ENCODE measurements at regions not wholly inside any gene's neighbourhood (a gene's known extent, or its start where the extent isn't known, plus 50 kb on each side); places are given as distances from the start of the nearest gene placed in this dataset.
"Not testable (repeated sequence)": the region's sequence is repeated elsewhere in the genome, so short reads cannot be mapped to it uniquely, and the experiment has no call there.

GRCh38 chr12:42021469-42021868, 123.2 kb downstream of the GXYLT1 start:
- no peaks in the 10 kb centered on the region for H3K36me3 ChIP-seq
- no peak overlapping the region for H3K4me3 ChIP-seq
- H3K9me3 ChIP-seq: no peaks in the 10 kb centered on the region
- ATAC-seq: no peak
- no peaks in the 10 kb centered on the region for H3K27me3 ChIP-seq
- no peak overlapping the region for H3K27ac ChIP-seq
- 66 to 67% methylated on average over 2 of the region's 4 CpGs for WGBS, 2 donors (ENCODE audit: low coverage in 1 of 2)
- no peak for TF ChIP-seq POLR2A (IDR thresholded peaks at IDR 0.05)
- TF ChIP-seq, protein P1, sequence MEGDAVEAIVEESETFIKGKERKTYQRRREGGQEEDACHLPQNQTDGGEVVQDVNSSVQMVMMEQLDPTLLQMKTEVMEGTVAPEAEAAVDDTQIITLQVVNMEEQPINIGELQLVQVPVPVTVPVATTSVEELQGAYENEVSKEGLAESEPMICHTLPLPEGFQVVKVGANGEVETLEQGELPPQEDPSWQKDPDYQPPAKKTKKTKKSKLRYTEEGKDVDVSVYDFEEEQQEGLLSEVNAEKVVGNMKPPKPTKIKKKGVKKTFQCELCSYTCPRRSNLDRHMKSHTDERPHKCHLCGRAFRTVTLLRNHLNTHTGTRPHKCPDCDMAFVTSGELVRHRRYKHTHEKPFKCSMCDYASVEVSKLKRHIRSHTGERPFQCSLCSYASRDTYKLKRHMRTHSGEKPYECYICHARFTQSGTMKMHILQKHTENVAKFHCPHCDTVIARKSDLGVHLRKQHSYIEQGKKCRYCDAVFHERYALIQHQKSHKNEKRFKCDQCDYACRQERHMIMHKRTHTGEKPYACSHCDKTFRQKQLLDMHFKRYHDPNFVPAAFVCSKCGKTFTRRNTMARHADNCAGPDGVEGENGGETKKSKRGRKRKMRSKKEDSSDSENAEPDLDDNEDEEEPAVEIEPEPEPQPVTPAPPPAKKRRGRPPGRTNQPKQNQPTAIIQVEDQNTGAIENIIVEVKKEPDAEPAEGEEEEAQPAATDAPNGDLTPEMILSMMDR (IDR thresholded peaks at IDR 0.05): no peak
- TF ChIP-seq POLR2AphosphoS5 (IDR thresholded peaks at IDR 0.05): no peak
- TF ChIP-seq EP300 (IDR thresholded peaks at IDR 0.05): no peak
- H3K4me1 ChIP-seq: peaks cover 0 to 4% (median 0%) of the 10 kb centered on the region in 3 donors

GRCh38 chr12:42020226-42020625, 124.4 kb downstream of the GXYLT1 start:
- no peaks in the 10 kb centered on the region for H3K9me3 ChIP-seq
- H3K4me3 ChIP-seq: no peak overlapping the region
- no peak for ATAC-seq
- no peak overlapping the region for H3K27ac ChIP-seq
- TF ChIP-seq POLR2A (IDR thresholded peaks at IDR 0.05) (no peak), POLR2AphosphoS5 (IDR thresholded peaks at IDR 0.05) (no peak), EP300 (IDR thresholded peaks at IDR 0.05) (no peak)
- TF ChIP-seq, protein P1 (IDR thresholded peaks at IDR 0.05): no peak
- WGBS, 2 donors (ENCODE audit: low coverage in 1 of 2): 94 to 97% methylated on average over 3 to 4 of the region's 4 CpGs
- no peaks in the 10 kb centered on the region for H3K36me3 ChIP-seq
- peaks cover 0 to 4% (median 0%) of the 10 kb centered on the region in 3 donors for H3K4me1 ChIP-seq
- H3K27me3 ChIP-seq: no peaks in the 10 kb centered on the region

DNA sequence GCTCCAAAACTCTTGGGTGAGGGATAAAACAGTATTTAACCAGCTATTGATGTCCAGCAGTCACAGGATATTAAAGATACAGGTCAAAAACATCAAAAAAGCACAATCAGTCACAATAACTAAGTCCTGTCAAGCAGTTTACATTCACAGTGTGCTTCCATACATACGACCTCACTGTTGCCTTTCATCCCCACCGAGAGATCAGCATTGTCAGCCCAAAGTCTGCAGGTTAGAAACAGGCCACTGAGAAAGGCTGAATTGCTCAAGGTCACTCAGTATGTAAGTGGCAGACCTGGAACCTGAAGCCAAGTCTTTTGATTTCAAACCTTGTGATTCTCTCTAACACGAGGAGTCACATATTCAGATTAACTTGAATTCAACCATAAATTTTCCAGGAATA, 124.9 kb downstream of the GXYLT1 start:
- Histone ChIP-seq H3K4me3 (no peak overlapping the region), H3K36me3 (no peaks in the 10 kb centered on the region), H3K4me1 (peaks cover 0 to 4% (median 0%) of the 10 kb centered on the region in 3 donors), H3K9me3 (no peaks in the 10 kb centered on the region), H3K27me3 (no peaks in the 10 kb centered on the region), H3K27ac (no peak overlapping the region)
- ATAC-seq: no peak
- TF ChIP-seq, protein P1 (IDR thresholded peaks at IDR 0.05): no peak
- TF ChIP-seq EP300 (IDR thresholded peaks at IDR 0.05): no peak
- TF ChIP-seq POLR2AphosphoS5 (IDR thresholded peaks at IDR 0.05): no peak
- no peak for TF ChIP-seq POLR2A (IDR thresholded peaks at IDR 0.05)
- 66 to 100% methylated on average over 2 to 3 of the region's 3 CpGs for WGBS, 2 donors (ENCODE audit: low coverage in 1 of 2)

GRCh38 chr12:42017051-42017450, 127.6 kb downstream of the GXYLT1 start:
- H3K4me3 ChIP-seq: no peak overlapping the region
- no peak for TF ChIP-seq POLR2A (IDR thresholded peaks at IDR 0.05)
- TF ChIP-seq POLR2AphosphoS5 (IDR thresholded peaks at IDR 0.05): no peak
- no peak for TF ChIP-seq EP300 (IDR thresholded peaks at IDR 0.05)
- TF ChIP-seq, protein P1 (IDR thresholded peaks at IDR 0.05): no peak
- no peaks in the 10 kb centered on the region for H3K27me3 ChIP-seq
- ATAC-seq: no peak
- no peaks in the 10 kb centered on the region for H3K36me3 ChIP-seq
- WGBS, 2 donors (ENCODE audit: low coverage in 1 of 2): 71 to 79% methylated on average over 4 to 6 of the region's 6 CpGs
- no peaks in the 10 kb centered on the region for H3K4me1 ChIP-seq
- no peak overlapping the region for H3K27ac ChIP-seq
- no peaks in the 10 kb centered on the region for H3K9me3 ChIP-seq

- no peaks in the 10 kb centered on the region for H3K36me3 ChIP-seq
- H3K4me1 ChIP-seq: no peaks in the 10 kb centered on the region
- TF ChIP-seq POLR2A (IDR thresholded peaks at IDR 0.05): no peak
- TF ChIP-seq, protein P1 (IDR thresholded peaks at IDR 0.05): no peak
- no peak for TF ChIP-seq EP300 (IDR thresholded peaks at IDR 0.05)
- no peak overlapping the region for H3K4me3 ChIP-seq
- no peak for ATAC-seq
- H3K27ac ChIP-seq: no peak overlapping the region
- H3K9me3 ChIP-seq: no peaks in the 10 kb centered on the region
- H3K27me3 ChIP-seq: no peaks in the 10 kb centered on the region
Observed at GRCh38 chr12:42015051-42015461, 129.6 kb downstream of the GXYLT1 start.

- not testable (repeated sequence) for H3K9me3 ChIP-seq, H3K27me3 ChIP-seq, ATAC-seq, H3K4me1 ChIP-seq, H3K27ac ChIP-seq, H3K4me3 ChIP-seq, H3K36me3 ChIP-seq
- WGBS, 2 donors (ENCODE audit: low coverage in 1 of 2): no CpG with 5 or more reads among the region's 2 CpGs
Observed at GRCh38 chr12:42012501-42012900, 132.2 kb downstream of the GXYLT1 start.

All from gastroesophageal sphincter (tissue), 4 donors.